ENCODE measurements at regions not wholly inside any gene's neighbourhood (a gene's known extent, or its start where the extent isn't known, plus 50 kb on each side); places are given as distances from the start of the nearest gene placed in this dataset.

DNA sequence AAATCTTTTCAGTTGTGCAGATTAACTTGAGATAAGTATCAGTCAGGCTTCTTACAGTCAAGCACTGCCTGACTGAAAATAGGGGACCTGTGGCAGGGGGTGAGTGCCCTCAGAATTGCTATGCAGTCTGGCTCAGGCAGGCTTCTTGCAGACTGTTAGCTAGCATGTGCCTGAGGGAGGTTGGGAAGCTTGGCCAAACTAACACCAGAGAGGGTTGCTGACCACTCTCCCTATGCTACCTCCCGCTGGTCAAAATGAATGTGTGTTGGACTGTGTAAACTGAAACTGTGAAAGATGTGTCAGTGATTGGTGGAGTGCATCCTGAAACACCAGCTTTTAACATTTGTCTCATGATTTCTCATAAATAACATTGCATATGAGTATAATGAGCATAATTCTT, 622.3 kb upstream of the IMPG1 start:
- Histone ChIP-seq H3K27me3 (ENCODE audit: insufficient read depth, low read length) (no peaks in the 10 kb centered on the region; the same call in 1 of the 2 replicates), H3K27ac (ENCODE audit: low read length) (no peak overlapping the region), H3K4me3 (ENCODE audit: low read length) (no peak overlapping the region), H3K4me1 (ENCODE audit: insufficient read depth, low read length) (peaks cover 4% of the 10 kb centered on the region; the same call in 1 of the 2 replicates), H3K36me3 (ENCODE audit: insufficient read depth, low read depth, low read length) (no peaks in the 10 kb centered on the region), H3K9me3 (ENCODE audit: insufficient read depth, low read depth, low read length) (no peaks in the 10 kb centered on the region), H3K9ac (ENCODE audit: low read depth, low read length) (no peak overlapping the region)

DNA sequence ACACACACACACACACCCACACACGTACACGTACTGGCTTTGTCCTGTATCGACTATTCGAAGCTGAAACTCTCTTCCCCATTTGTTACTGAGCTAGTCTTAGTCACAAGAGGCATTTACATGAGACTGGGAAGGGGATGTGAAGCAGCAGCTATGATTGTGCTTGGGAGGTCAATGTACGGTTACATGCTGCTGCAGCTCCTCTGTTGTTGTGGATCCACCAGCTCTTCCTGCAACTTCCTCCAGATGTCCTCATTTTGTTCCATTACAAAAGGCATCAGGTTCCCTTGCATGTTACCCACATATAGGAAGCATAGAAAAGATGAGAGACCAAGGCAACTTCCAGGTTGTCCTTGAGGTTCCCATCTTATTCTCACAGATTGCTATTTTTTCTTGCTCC, 612.4 kb upstream of the IMPG1 start:
- peaks cover 20% of the 10 kb centered on the region; the same call in 1 of the 2 replicates for H3K4me1 ChIP-seq (ENCODE audit: insufficient read depth, low read length)
- H3K36me3 ChIP-seq (ENCODE audit: insufficient read depth, low read depth, low read length) = no peaks in the 10 kb centered on the region
- H3K27ac ChIP-seq (ENCODE audit: low read length) = no peak overlapping the region
- no peak overlapping the region for H3K9ac ChIP-seq (ENCODE audit: low read depth, low read length)
- H3K27me3 ChIP-seq (ENCODE audit: insufficient read depth, low read length) = no peaks in the 10 kb centered on the region
- no peak overlapping the region for H3K4me3 ChIP-seq (ENCODE audit: low read length)
- H3K9me3 ChIP-seq (ENCODE audit: insufficient read depth, low read depth, low read length) = no peaks in the 10 kb centered on the region

DNA sequence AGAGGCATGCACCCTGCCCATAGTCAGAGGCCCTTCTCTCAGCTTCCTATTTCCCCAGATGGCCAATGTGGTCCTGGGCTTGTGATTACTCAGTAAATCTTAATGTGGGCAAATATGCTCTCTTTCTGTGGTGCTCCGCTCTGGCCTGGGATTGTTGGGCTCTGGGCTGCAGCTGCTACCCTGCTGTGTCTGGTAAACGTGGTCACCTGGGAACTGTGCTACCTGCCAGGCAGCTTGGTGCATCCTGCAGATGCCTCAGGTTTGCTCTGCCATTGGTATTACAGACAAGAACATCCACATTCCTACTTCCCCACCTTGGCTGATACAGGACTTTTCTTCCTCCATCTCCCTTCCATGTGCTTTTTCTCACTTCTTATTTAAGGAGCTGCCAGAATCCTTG, 611.5 kb upstream of the IMPG1 start:
- H3K9me3 ChIP-seq (ENCODE audit: insufficient read depth, low read depth, low read length) = no peaks in the 10 kb centered on the region
- no peak overlapping the region for H3K4me3 ChIP-seq (ENCODE audit: low read length)
- H3K9ac ChIP-seq (ENCODE audit: low read depth, low read length) = no peak overlapping the region
- H3K4me1 ChIP-seq (ENCODE audit: insufficient read depth, low read length) = peaks cover 20% of the 10 kb centered on the region; the same call in 1 of the 2 replicates
- no peaks in the 10 kb centered on the region for H3K27me3 ChIP-seq (ENCODE audit: insufficient read depth, low read length)
- H3K27ac ChIP-seq (ENCODE audit: low read length) = no peak overlapping the region
- H3K36me3 ChIP-seq (ENCODE audit: insufficient read depth, low read depth, low read length) = no peaks in the 10 kb centered on the region

DNA sequence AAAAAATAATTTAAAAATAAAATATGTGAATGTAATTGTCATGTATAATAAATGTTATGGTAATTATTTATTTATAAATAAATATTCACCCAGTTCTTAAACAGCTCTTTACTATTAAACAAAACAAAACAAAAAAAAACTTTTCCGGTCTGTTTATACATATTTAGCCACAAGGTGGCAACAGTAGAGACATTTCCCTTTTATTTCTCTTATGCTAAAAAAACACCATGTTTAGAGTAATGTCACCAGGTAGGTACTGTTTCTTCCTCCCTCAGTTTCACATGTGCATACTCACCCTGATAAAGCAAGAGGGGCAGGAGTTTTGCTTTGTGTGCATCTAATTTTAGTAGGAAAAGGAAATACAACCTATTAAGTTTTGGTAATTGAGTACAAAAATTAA, 610.4 kb upstream of the IMPG1 start:
- Histone ChIP-seq H3K9me3 (ENCODE audit: insufficient read depth, low read depth, low read length) (no peaks in the 10 kb centered on the region), H3K27ac (ENCODE audit: low read length) (no peak overlapping the region), H3K4me1 (ENCODE audit: insufficient read depth, low read length) (peaks cover 20% of the 10 kb centered on the region; the same call in 1 of the 2 replicates), H3K27me3 (ENCODE audit: insufficient read depth, low read length) (no peaks in the 10 kb centered on the region), H3K4me3 (ENCODE audit: low read length) (no peak overlapping the region), H3K36me3 (ENCODE audit: insufficient read depth, low read depth, low read length) (no peaks in the 10 kb centered on the region), H3K9ac (ENCODE audit: low read depth, low read length) (no peak overlapping the region)

DNA sequence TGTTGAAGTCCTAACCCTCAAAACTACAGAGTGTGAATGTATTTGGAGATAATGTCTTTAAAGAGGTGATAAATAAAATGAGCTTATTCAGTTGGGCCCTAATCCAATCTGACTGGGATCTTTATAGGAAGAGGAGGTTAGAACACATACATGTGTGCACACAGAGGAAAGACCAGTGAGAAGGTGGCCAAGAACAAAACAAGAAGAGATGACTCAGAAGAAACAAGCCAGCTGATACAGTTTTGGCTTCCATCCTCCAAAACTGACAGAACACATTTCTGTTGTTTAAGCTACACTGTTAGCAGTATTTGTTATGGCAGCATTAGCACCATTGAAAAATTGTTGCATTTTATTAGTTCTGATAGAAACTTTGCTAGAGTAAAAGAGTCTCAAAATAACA, 609.3 kb upstream of the IMPG1 start:
- Histone ChIP-seq H3K27ac (ENCODE audit: low read length) (no peak overlapping the region), H3K27me3 (ENCODE audit: insufficient read depth, low read length) (no peaks in the 10 kb centered on the region), H3K4me3 (ENCODE audit: low read length) (no peak overlapping the region), H3K9ac (ENCODE audit: low read depth, low read length) (no peak overlapping the region), H3K4me1 (ENCODE audit: insufficient read depth, low read length) (peaks cover 20% of the 10 kb centered on the region; the same call in 1 of the 2 replicates), H3K9me3 (ENCODE audit: insufficient read depth, low read depth, low read length) (no peaks in the 10 kb centered on the region), H3K36me3 (ENCODE audit: insufficient read depth, low read depth, low read length) (no peaks in the 10 kb centered on the region)

DNA sequence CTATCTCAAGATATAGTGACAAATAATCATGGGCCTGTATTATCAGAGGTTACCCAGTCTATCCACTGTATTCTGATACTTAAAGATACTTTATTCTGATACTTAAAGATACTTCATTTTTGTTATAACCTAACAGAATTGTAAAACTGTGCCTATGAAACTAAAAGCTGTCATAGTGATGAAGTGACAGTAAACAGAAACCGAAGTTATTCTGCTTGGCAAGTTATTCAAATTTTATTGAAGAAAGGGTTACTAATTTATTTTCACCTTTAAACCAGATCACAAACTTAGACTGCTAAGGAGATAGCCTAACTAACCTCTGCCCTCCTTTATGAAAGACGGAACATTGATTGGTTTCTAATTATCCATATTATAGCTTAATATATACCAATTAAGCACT, 604.6 kb upstream of the IMPG1 start:
- Histone ChIP-seq H3K27me3 (ENCODE audit: insufficient read depth, low read length) (no peaks in the 10 kb centered on the region), H3K4me3 (ENCODE audit: low read length) (no peak overlapping the region), H3K9ac (ENCODE audit: low read depth, low read length) (no peak overlapping the region), H3K4me1 (ENCODE audit: insufficient read depth, low read length) (no peaks in the 10 kb centered on the region), H3K27ac (ENCODE audit: low read length) (no peak overlapping the region), H3K9me3 (ENCODE audit: insufficient read depth, low read depth, low read length) (no peaks in the 10 kb centered on the region), H3K36me3 (ENCODE audit: insufficient read depth, low read depth, low read length) (no peaks in the 10 kb centered on the region)

DNA sequence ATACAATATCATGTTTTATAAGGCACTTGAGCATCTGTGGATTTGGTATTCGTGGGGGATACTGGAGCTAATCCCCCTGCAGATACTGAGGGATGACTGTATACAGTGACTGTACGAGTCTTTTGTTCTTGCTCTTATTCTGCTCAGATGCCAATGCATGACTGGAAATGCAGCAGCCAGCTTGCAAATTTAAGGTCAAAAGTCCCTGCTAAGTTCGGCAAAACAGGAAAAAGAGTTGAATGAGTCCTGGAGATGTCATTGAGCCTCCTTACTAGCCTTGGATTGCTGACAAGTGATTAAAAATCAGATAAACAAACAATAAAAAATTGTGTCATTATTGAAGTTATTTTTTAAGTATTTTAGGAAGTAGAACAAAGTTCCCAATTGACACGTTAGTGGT, 599.3 kb upstream of the IMPG1 start:
- no peak overlapping the region for H3K9ac ChIP-seq (ENCODE audit: low read depth, low read length)
- H3K27me3 ChIP-seq (ENCODE audit: insufficient read depth, low read length) = no peaks in the 10 kb centered on the region
- H3K27ac ChIP-seq (ENCODE audit: low read length) = no peak overlapping the region
- H3K4me1 ChIP-seq (ENCODE audit: insufficient read depth, low read length) = no peaks in the 10 kb centered on the region
- H3K4me3 ChIP-seq (ENCODE audit: low read length) = no peak overlapping the region
- no peaks in the 10 kb centered on the region for H3K9me3 ChIP-seq (ENCODE audit: insufficient read depth, low read depth, low read length)
- H3K36me3 ChIP-seq (ENCODE audit: insufficient read depth, low read depth, low read length) = no peaks in the 10 kb centered on the region

DNA sequence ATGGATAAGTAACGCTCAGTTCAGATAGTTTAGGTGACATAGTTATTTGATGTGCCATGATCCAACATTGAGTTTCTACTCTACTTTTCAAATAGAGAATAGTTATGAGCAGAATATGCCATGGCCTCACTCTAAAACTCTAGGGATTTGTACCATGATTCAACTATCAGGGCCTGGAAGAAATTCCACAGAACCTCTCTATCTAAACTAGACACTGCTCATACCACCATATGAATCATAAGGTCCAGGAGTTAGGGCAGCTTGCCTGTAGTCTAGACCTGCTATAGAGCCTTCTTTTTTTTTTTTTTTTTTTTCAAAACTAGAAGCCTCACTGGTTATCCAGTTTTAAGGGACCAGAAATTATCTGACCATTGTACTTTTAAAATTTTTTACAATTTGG, 571.8 kb upstream of the IMPG1 start:
- H3K27ac ChIP-seq (ENCODE audit: low read length) = no peak overlapping the region
- H3K9ac ChIP-seq (ENCODE audit: low read depth, low read length) = no peak overlapping the region

DNA sequence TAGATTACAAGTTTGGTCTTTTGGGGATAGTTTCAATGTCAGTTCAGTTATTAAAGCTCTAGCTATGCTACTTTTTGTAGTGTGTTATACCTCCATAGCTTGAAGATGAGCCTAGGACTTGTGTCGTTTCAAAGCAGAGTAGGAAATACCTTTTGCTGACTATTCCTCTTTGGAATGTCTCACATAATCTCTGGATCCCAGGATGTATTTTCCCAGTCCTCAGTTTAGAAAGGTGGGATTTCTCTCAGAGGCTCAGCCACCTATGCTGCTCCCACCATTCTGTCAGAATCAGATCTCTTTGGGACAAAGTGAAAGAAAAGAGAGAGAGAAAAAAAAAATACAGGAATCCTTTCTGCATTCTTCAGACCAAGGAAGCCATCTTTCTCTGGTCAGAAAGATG, 567.5 kb upstream of the IMPG1 start:
- H3K9ac ChIP-seq (ENCODE audit: low read depth, low read length) = no peak overlapping the region
- no peaks in the 10 kb centered on the region for H3K27me3 ChIP-seq (ENCODE audit: insufficient read depth, low read length)
- no peak overlapping the region for H3K4me3 ChIP-seq (ENCODE audit: low read length)
- H3K9me3 ChIP-seq (ENCODE audit: insufficient read depth, low read depth, low read length) = no peaks in the 10 kb centered on the region
- no peak overlapping the region for H3K27ac ChIP-seq (ENCODE audit: low read length)
- no peaks in the 10 kb centered on the region for H3K36me3 ChIP-seq (ENCODE audit: insufficient read depth, low read depth, low read length)
- H3K4me1 ChIP-seq (ENCODE audit: insufficient read depth, low read length) = no peaks in the 10 kb centered on the region; the same call in 1 of the 2 replicates

More for the DNA sequence above, 571.8 kb upstream of the IMPG1 start:
- Histone ChIP-seq H3K36me3 (ENCODE audit: insufficient read depth, low read depth, low read length) (no peaks in the 10 kb centered on the region), H3K27me3 (ENCODE audit: insufficient read depth, low read length) (no peaks in the 10 kb centered on the region), H3K4me1 (ENCODE audit: insufficient read depth, low read length) (no peaks in the 10 kb centered on the region; the same call in 1 of the 2 replicates), H3K4me3 (ENCODE audit: low read length) (no peak overlapping the region), H3K9me3 (ENCODE audit: insufficient read depth, low read depth, low read length) (no peaks in the 10 kb centered on the region)

DNA sequence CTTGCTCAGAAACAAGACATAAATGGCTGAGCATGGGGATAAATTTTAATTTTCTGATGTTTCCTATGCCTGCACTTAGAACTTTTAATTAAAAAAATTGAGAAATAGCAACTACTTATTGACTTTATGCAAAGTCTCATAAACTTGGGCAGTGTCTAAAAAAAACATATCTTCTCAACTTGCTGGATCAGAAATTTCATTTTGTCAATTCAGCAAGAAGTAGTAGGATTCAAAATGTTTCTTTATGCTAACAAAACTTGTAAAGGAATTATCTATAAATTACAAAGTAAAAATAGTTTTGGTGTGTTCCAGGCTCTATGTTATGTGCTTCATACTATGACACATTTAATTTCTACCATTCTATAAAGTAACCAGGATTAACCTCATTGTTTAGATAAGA, 562.2 kb upstream of the IMPG1 start:
- Histone ChIP-seq H3K27ac (ENCODE audit: low read length) (no peak overlapping the region), H3K9ac (ENCODE audit: low read depth, low read length) (no peak overlapping the region), H3K4me1 (ENCODE audit: insufficient read depth, low read length) (no peaks in the 10 kb centered on the region; the same call in 1 of the 2 replicates), H3K4me3 (ENCODE audit: low read length) (no peak overlapping the region), H3K9me3 (ENCODE audit: insufficient read depth, low read depth, low read length) (no peaks in the 10 kb centered on the region; the same call in 1 of the 2 replicates), H3K36me3 (ENCODE audit: insufficient read depth, low read depth, low read length) (no peaks in the 10 kb centered on the region), H3K27me3 (ENCODE audit: insufficient read depth, low read length) (no peaks in the 10 kb centered on the region)

DNA sequence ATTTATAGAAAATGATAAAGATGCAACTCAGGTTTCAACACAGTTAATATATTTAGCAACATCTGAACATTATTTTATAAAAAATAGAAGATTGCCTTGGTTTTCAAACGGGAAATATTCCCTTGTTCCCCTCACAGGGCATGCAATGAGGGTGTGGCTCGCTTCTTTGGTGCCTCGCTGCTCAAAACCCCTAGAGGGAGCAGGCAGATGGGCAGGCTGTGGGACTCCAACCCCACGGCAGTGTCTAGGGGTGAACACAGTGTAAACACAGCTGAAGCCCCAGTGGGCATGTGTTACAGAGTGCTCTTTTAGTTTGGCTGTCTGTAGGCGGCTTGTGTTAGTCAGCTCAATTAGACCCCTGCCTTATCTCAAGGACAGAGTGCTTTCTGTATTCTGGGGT, 560.8 kb upstream of the IMPG1 start:
- no peak overlapping the region for H3K9ac ChIP-seq (ENCODE audit: low read depth, low read length)
- no peaks in the 10 kb centered on the region for H3K36me3 ChIP-seq (ENCODE audit: insufficient read depth, low read depth, low read length)
- no peaks in the 10 kb centered on the region for H3K27me3 ChIP-seq (ENCODE audit: insufficient read depth, low read length)
- H3K27ac ChIP-seq (ENCODE audit: low read length) = no peak overlapping the region
- no peak overlapping the region for H3K4me3 ChIP-seq (ENCODE audit: low read length)
- H3K9me3 ChIP-seq (ENCODE audit: insufficient read depth, low read depth, low read length) = peaks cover 13% of the 10 kb centered on the region
- H3K4me1 ChIP-seq (ENCODE audit: insufficient read depth, low read length) = no peaks in the 10 kb centered on the region

DNA sequence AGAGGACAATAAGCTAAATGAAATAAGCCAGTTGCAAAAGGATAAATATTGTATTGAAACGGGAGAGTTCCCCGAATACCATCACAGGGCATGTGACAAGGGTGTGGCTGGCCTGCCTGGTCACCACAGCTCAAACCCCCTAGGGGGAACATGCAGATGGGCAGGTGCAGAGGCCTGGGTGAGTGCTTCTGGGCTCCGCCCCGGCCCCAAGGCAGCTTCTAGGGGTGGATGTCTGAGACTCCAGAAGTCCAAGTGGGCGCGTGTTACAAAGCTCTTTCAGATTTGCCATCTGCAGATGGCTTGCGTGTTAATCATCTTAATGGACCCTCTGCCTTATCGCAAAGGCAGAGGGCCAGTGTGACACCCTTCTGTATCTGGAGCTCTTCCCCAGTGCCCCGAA, 559.2 kb upstream of the IMPG1 start:
- no peak overlapping the region for H3K9ac ChIP-seq (ENCODE audit: low read depth, low read length)
- no peaks in the 10 kb centered on the region for H3K27me3 ChIP-seq (ENCODE audit: insufficient read depth, low read length)
- no peaks in the 10 kb centered on the region for H3K36me3 ChIP-seq (ENCODE audit: insufficient read depth, low read depth, low read length)
- H3K27ac ChIP-seq (ENCODE audit: low read length) = no peak overlapping the region
- H3K4me1 ChIP-seq (ENCODE audit: insufficient read depth, low read length) = no peaks in the 10 kb centered on the region
- H3K9me3 ChIP-seq (ENCODE audit: insufficient read depth, low read depth, low read length) = peaks cover 17% of the 10 kb centered on the region
- H3K4me3 ChIP-seq (ENCODE audit: low read length) = no peak overlapping the region

DNA sequence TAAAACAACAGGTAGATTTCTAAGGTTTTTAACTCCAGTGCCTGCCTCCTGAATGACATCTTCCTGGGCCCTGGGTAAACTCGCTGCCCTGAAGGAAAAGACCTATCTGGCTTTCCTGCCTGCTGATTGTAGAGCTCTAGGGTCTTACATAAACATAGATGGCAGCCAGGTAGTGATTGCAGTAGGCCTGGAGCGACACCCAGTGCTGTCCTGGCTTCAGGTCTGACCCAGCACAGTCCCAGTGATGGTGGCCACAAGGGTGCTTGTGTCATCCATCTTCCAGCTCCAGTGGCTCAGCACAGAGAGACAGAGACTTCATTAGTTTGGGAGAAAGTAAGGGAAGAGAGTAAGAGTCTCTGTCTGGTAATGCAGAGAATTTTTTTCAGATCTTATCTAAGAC, 542.9 kb upstream of the IMPG1 start:
- H3K36me3 ChIP-seq (ENCODE audit: insufficient read depth, low read depth, low read length) = no peaks in the 10 kb centered on the region
- no peak overlapping the region for H3K27ac ChIP-seq (ENCODE audit: low read length)
- no peaks in the 10 kb centered on the region for H3K9me3 ChIP-seq (ENCODE audit: insufficient read depth, low read depth, low read length)
- no peak overlapping the region for H3K9ac ChIP-seq (ENCODE audit: low read depth, low read length)
- H3K4me1 ChIP-seq (ENCODE audit: insufficient read depth, low read length) = peaks cover 22% of the 10 kb centered on the region; the same call in 1 of the 2 replicates
- H3K4me3 ChIP-seq (ENCODE audit: low read length) = no peak overlapping the region
- H3K27me3 ChIP-seq (ENCODE audit: insufficient read depth, low read length) = no peaks in the 10 kb centered on the region
